ENCODE measurements at regions not wholly inside any gene's neighbourhood (a gene's known extent, or its start where the extent isn't known, plus 50 kb on each side); places are given as distances from the start of the nearest gene placed in this dataset.

DNA sequence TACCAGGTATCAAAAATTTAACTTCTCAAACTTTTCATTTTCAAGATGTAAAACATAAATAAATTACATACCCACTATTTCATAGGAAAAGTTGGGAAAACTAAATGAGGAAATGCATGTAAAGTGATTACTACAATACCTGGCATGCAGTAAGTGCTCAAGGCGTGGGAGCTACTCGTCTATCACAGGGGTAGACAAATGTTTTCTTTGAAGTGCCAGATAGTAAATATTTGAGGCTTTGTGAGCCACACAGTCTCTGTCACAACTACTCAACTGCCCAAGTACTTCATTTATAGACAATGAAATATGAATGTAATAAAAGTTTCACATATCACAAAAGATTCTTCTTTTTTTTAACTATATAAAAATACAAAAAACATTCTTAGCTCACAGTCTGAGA, 96.4 kb upstream of the PCGF5 start:
- no peak for TF ChIP-seq EZH2 (IDR thresholded peaks at IDR 0.05; ENCODE audit: borderline replicate concordance, low read length)
- TF ChIP-seq, protein P1, sequence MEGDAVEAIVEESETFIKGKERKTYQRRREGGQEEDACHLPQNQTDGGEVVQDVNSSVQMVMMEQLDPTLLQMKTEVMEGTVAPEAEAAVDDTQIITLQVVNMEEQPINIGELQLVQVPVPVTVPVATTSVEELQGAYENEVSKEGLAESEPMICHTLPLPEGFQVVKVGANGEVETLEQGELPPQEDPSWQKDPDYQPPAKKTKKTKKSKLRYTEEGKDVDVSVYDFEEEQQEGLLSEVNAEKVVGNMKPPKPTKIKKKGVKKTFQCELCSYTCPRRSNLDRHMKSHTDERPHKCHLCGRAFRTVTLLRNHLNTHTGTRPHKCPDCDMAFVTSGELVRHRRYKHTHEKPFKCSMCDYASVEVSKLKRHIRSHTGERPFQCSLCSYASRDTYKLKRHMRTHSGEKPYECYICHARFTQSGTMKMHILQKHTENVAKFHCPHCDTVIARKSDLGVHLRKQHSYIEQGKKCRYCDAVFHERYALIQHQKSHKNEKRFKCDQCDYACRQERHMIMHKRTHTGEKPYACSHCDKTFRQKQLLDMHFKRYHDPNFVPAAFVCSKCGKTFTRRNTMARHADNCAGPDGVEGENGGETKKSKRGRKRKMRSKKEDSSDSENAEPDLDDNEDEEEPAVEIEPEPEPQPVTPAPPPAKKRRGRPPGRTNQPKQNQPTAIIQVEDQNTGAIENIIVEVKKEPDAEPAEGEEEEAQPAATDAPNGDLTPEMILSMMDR (conservative IDR thresholded peaks at IDR 0.05 in 1 of 2, IDR thresholded peaks at IDR 0.05 in 1 of 2; ENCODE audit: extremely low read depth in 1 of 2, insufficient read depth in 1 of 2, low read depth in 1 of 2, low read length in 2 of 2), result no peak

Measured in mammary epithelial cell (primary cell).